ENCODE measurements at regions not wholly inside any gene's neighbourhood (a gene's known extent, or its start where the extent isn't known, plus 50 kb on each side); places are given as distances from the start of the nearest gene placed in this dataset.

DNA sequence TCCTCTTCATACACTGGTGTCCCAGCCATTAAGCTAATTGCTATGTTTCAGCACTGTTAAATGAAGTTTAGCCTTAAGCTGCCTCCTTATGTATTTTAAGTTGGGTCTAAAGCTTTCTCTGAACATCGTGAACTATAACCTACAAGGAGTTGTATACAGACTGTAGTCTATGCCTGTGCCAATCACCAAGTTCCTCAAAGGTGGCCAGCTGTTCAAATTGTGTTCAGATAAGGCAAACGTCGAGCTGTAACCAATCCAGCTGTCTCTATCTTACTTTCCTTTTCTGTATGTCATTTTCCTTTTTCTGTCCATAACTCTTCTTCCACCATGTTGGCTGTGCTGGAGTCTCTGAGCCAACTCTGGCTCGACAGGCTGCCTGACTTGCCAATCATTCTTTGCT lies 199.6 kb downstream of the OGFRL1 start:
- TF ChIP-seq, protein P1, sequence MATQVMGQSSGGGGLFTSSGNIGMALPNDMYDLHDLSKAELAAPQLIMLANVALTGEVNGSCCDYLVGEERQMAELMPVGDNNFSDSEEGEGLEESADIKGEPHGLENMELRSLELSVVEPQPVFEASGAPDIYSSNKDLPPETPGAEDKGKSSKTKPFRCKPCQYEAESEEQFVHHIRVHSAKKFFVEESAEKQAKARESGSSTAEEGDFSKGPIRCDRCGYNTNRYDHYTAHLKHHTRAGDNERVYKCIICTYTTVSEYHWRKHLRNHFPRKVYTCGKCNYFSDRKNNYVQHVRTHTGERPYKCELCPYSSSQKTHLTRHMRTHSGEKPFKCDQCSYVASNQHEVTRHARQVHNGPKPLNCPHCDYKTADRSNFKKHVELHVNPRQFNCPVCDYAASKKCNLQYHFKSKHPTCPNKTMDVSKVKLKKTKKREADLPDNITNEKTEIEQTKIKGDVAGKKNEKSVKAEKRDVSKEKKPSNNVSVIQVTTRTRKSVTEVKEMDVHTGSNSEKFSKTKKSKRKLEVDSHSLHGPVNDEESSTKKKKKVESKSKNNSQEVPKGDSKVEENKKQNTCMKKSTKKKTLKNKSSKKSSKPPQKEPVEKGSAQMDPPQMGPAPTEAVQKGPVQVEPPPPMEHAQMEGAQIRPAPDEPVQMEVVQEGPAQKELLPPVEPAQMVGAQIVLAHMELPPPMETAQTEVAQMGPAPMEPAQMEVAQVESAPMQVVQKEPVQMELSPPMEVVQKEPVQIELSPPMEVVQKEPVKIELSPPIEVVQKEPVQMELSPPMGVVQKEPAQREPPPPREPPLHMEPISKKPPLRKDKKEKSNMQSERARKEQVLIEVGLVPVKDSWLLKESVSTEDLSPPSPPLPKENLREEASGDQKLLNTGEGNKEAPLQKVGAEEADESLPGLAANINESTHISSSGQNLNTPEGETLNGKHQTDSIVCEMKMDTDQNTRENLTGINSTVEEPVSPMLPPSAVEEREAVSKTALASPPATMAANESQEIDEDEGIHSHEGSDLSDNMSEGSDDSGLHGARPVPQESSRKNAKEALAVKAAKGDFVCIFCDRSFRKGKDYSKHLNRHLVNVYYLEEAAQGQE (IDR thresholded peaks at IDR 0.05; ENCODE audit: insufficient read depth in 1 of 2, low read depth in 2 of 2, low read length in 2 of 2) = no peak
- TF ChIP-seq TAF1 (IDR thresholded peaks at IDR 0.05; ENCODE audit: borderline replicate concordance, insufficient read depth, low read length) (no peak), FOXP2 (optimal IDR thresholded peaks at IDR 0.05; ENCODE audit: borderline replicate concordance, extremely low read depth, extremely low read length, insufficient read depth) (no peak), SIN3A (IDR thresholded peaks at IDR 0.05; ENCODE audit: borderline replicate concordance, insufficient read depth, low read length) (no peak), POLR2AphosphoS5 (IDR thresholded peaks at IDR 0.05; ENCODE audit: low read depth, low read length) (no peak)

DNA sequence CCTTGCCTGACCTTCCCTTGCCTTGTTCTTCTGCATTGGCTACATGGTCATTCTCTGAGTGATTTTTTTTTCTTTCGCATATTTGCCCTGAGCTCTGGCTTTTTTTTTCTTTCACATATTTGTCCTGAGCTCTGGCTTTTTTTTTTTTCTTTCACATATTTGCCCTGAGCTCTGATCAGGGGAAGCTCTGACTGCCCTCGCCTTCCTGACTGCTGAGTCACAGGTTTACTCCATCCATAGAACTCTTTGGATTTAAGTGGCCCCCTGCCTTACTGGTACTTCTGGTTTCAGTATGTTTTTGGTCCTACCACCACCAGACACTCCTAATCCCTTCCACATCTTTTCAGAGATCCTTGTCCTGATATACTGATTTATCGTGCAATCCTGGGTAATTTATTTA lies 201.1 kb downstream of the OGFRL1 start:
- TF ChIP-seq POLR2AphosphoS5 (IDR thresholded peaks at IDR 0.05; ENCODE audit: low read depth, low read length) (no peak), FOXP2 (optimal IDR thresholded peaks at IDR 0.05; ENCODE audit: borderline replicate concordance, extremely low read depth, extremely low read length, insufficient read depth) (no peak), TAF1 (IDR thresholded peaks at IDR 0.05; ENCODE audit: borderline replicate concordance, insufficient read depth, low read length) (no peak)
- TF ChIP-seq, protein P1 (IDR thresholded peaks at IDR 0.05; ENCODE audit: insufficient read depth in 1 of 2, low read depth in 2 of 2, low read length in 2 of 2) = no peak

DNA sequence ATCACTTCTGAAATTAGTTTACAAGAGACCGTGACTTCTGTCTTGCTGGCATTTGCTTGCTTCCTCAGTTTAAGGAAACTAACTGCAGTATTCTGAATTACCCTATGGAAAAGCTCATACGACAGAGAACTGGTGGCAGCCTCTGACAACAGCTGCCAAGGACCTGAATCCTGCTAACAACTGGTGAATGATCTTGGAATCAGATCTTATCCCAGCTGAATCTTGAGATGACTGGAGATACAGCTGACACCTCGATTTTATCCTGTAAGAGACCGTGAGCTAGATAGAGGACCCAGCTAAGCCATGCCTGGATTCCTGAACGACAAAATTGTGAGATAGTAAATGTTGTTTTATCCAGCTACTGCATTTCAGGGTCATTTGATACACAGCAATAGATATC lies 202.3 kb downstream of the OGFRL1 start:
- no peak for TF ChIP-seq POLR2AphosphoS5 (IDR thresholded peaks at IDR 0.05; ENCODE audit: low read depth, low read length)
- TF ChIP-seq TAF1 (IDR thresholded peaks at IDR 0.05; ENCODE audit: borderline replicate concordance, insufficient read depth, low read length) = no peak
- TF ChIP-seq, protein P1 (IDR thresholded peaks at IDR 0.05; ENCODE audit: insufficient read depth in 1 of 2, low read depth in 2 of 2, low read length in 2 of 2) = no peak
- TF ChIP-seq FOXP2 (optimal IDR thresholded peaks at IDR 0.05; ENCODE audit: borderline replicate concordance, extremely low read depth, extremely low read length, insufficient read depth) = no peak

DNA sequence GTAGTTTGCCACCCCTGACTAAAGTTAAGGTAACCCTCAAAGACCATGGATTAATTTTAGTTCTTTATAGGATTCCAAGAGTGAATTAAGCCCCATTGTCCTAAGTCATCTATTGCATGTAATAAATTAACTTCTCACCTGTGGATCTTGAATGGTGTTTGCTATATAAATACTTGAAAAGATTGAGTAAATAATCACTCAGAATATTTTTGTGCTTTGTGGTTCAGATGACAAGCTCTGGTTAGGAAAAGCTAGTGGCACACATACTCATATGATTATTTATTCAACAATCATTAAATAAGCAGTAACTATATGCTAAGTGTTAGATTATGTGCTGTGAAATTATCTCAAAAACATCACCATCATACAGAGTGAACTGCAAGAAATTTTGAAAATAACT lies 203.2 kb downstream of the OGFRL1 start:
- no peak for TF ChIP-seq TAF1 (IDR thresholded peaks at IDR 0.05; ENCODE audit: borderline replicate concordance, insufficient read depth, low read length)
- TF ChIP-seq SIN3A (IDR thresholded peaks at IDR 0.05; ENCODE audit: borderline replicate concordance, insufficient read depth, low read length) = no peak
- TF ChIP-seq, protein P1 (IDR thresholded peaks at IDR 0.05; ENCODE audit: insufficient read depth in 1 of 2, low read depth in 2 of 2, low read length in 2 of 2) = no peak
- TF ChIP-seq FOXP2 (optimal IDR thresholded peaks at IDR 0.05; ENCODE audit: borderline replicate concordance, extremely low read depth, extremely low read length, insufficient read depth) = no peak
- no peak for TF ChIP-seq POLR2AphosphoS5 (IDR thresholded peaks at IDR 0.05; ENCODE audit: low read depth, low read length)

DNA sequence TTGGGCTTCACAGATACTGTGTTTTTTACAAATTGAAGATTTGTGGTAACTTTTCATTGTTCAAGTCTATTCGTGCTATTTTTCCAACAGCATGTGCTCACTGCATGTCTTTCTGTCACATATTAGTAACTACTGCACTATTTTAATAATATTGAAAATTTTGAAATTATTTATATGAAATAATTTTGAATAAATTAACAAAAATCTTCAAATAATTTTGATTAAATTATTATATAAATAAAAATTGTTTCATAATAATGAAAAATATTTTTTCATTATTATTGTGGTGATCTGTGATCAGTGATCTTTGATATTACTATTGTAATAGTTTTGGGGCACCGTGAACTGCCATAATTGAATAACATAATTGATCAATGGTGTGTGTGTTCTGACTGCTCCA lies 204.1 kb downstream of the OGFRL1 start:
- TF ChIP-seq, protein P1 (IDR thresholded peaks at IDR 0.05; ENCODE audit: insufficient read depth in 1 of 2, low read depth in 2 of 2, low read length in 2 of 2) = no peak
- no peak for TF ChIP-seq POLR2AphosphoS5 (IDR thresholded peaks at IDR 0.05; ENCODE audit: low read depth, low read length)

Data from PFSK-1 (cell line).